CD4-positive, alpha-beta T cell treated with Interleukin-4 for 4 hours (primary cell): ENCODE measurements at regions not wholly inside any gene's neighbourhood (a gene's known extent, or its start where the extent isn't known, plus 50 kb on each side); places are given as distances from the start of the nearest gene placed in this dataset.

ENCODE experiments used
- DNase-seq: peaks from one replicate; pipeline ENCODE4 v3.0.0-alpha.2; 2020

DNA sequence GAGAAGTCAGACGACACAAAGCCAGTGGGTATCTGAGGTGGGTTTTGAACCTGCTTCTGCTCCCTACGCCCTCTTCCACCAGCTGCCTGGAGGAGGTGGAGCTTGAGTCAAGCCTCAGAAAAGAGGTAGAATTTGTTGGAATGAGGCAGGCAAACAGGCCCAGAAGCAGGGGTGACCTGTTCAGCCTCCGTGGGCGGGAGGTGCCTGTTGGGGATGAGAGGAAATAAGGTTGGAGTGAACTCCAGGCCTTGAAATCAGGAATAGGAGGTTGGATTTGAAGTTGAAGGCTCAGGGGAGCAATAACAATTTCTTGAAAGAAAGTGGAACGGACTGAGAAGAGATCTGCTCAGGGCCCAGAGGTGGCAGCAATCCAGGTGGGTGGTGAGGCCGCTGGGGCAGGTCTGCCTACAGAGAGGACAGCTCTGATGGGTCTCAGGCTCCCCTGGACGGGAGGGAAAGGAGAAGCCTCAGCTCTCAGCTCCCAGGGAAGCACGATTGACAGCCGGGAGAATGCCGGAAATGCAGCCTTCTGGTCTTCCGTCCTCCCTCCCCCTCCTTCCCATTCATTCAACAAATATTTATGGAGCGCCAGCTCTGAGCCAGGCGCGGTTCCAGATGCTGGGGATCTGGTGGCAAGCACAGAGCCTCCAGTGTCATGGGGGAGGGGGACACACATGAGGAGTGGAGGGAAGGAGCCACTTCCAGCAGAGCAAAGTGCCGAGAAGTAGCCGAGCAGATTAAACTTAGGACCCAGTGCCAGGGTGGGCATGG, 61.9 kb upstream of the CIBAR2 start:
- no peak for DNase-seq

- DNase-seq = no peak
Observed at GRCh38 chr16:85174871-85175723, 62.8 kb upstream of the CIBAR2 start.

GRCh38 chr16:85175724-85176233, 63.5 kb upstream of the CIBAR2 start:
- DNase-seq = no peak

DNA sequence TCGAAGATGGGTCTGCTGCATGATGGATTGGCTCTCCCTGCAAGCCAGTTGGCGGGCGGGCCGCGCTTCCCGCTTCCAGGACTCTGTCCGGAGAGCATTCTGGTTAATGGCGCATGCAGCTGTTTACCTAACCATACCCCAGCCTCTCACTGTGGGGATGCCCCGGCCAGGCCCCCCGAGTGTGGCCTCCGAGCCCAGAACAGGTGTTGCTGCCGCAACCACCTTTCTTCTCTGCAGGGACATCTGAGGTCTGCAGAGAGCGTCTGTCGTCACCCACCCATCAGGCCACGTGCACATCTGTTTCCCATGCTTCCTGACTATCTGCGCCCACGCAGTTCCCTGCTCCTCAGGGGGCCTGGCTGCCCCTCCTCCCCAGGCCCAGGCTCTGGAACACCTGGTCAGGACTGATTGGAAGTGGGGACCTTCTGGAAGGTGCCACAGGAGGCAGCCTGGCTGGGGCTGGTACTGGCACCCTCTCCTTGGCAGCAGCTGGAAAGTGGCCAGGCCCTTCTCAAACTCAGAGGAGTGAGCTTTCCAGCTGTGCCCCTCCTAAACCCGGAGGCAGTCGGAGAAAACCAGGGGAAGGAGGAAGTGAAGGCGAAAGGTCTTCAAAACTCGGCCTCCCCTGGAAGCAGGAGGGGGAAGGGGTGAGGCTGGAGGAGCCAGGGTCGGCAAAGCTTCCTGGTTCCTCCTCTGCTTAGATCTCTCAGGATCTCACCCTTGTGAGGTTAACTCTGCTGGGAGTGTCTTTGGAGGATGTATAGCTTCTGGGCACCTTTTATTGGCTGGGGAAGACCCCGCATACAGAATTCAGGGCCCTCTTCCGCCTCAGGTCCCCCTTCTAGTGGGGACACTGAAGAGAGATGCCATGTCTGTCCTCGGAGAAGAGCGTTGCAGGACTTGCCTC, 64.5 kb upstream of the CIBAR2 start:
- no peak for DNase-seq

GRCh38 chr16:85177448-85177846, 65.2 kb upstream of the CIBAR2 start:
- DNase-seq = no peak

GRCh38 chr16:85178006-85178591, 65.8 kb upstream of the CIBAR2 start:
- no peak for DNase-seq

- DNase-seq = no peak
Observed at GRCh38 chr16:85178596-85178995, 66.3 kb upstream of the CIBAR2 start.

DNA sequence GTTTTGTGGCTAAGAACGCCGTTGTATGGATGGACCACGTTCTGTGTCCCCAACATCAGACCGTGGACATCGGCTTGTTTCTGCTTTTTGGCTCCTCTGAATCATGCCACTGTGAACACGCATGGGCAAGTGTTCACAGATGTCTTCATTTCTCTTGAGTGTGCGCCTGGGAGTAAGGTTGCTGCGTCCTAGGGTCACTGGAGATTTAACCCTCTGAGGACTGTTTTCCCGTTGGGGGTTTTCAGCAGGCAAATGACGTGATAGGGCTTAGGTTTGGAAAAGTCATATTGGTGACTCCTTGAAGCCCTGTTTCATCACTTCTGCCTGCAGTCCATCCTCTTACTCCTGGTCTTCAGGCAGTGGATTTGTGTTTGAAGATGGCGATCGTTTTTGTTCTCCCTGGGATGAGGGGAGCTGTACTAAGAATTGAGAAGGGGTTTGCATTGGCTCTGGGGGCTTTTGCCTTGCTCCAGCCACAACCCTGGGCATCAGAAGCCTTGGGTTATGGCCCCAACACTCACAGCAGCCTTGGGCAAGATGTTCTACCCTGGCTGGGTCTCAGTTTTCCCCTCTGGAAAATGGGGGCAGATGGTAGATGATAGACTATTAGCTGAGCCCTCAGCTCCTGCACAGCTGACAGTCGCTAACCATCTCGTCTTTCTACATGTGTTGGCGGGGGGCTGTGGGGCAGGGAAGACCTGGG, 67.2 kb upstream of the CIBAR2 start:
- no peak for DNase-seq

DNA sequence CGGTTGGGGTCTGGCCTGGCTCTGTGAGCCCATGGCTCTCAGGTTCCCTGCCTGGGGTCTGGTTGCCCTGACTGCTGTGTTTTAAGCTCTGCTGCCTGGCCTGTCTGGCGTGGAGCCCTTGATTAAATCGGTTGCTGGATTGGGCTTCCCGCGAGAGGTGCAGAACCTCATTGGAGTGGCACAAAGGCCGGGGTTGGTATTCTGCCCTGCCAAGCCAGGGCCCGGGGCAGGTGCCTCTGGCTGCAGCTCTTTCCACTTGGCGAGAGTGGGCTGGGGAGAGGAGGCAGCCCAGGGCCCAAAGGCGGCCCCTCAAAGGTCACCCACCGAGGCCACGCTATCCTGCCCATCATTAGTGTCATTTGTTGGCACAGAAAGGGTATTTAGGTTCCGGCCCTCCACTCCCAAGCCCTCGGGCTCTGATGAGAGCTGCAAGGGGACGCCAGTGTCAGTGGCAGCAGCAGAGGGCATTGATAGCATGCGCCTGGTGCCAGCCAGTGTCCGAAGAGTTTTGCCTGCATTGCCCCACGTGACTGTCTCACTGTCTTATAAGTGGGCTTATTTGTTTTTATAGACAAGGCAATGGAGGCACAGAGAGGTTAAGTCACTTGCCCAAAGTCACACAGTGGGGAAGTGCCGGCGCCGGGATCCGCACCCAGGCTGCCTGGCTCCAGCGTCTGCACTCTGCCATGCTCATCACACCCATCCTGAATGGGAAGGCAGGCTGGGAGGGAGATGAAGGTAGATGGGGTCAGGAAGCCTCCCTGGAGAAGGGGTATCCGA, 68.0 kb upstream of the CIBAR2 start:
- DNase-seq = no peak

DNA sequence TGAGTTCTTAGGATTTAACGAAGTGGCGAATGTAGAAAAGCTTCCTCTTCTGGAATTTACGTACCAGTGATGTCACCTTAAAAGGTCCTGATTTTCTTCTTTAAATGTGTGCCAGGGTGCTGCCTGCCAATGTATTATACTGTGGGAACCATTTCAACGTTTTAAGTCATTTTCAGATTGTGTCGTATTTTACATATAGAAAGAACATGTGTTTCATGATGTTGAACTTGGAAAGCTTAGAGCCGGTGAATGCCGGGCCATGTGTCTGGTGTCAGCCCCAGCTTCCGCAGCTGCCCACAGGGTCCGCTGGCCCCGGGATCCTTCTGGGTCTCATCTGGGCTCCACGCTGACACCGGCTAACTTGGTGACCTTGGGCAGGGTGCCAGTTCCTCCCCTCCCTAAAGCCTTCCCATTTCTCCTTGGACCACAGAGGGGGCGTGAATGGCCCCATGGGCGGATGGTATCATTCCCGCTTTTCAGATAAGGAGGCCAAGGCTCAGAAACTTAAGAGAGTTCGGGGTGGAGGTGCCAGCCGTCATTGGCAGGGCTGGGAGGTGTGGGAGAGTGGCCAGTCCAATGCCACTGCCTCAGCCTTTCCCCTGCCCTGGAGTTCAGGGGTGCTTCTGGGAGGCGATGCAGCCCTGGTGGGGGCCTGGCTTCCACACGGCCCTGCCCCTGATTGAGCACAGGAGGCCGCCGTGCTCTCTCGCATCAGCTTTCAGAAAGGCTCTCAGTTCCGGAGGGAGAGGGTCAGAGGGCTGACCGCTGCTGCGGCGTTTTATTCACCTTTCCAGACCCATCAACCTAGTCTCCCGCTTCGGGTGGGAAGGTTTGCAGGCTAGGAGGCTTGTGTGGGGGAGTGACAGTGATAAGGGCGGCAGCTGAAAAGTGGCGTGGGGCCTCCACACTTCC, 68.8 kb upstream of the CIBAR2 start:
- no peak for DNase-seq

- DNase-seq = no peak
Observed at GRCh38 chr16:85181739-85182129, 69.5 kb upstream of the CIBAR2 start.

DNA sequence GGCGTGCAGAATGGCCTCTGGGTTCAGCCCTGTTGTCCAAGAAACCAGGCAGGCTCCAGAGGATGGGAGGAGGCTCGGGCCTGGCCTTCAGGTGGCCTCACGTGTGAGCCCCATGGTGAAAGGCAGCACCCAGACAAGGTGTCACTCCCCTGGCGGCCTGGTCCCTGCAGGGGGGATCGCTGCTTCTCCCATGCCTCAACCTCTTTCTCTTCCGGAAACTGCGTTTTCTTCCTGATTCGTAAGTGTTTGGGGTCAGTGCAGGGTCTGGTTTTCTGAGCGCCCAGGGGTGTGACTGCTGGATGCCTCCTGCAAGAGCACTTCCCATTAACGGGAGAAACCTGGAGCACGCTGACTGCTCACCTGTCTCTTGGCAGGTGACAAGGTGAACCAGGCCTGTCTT, 70.0 kb upstream of the CIBAR2 start:
- DNase-seq = no peak

- DNase-seq = no peak
Observed at GRCh38 chr16:85182774-85183173, 70.5 kb upstream of the CIBAR2 start.

- no peak for DNase-seq
Observed at GRCh38 chr16:85183564-85183963, 71.3 kb upstream of the CIBAR2 start.

- no peak for DNase-seq
Observed at GRCh38 chr16:85184404-85184803, 72.1 kb upstream of the CIBAR2 start.

DNA sequence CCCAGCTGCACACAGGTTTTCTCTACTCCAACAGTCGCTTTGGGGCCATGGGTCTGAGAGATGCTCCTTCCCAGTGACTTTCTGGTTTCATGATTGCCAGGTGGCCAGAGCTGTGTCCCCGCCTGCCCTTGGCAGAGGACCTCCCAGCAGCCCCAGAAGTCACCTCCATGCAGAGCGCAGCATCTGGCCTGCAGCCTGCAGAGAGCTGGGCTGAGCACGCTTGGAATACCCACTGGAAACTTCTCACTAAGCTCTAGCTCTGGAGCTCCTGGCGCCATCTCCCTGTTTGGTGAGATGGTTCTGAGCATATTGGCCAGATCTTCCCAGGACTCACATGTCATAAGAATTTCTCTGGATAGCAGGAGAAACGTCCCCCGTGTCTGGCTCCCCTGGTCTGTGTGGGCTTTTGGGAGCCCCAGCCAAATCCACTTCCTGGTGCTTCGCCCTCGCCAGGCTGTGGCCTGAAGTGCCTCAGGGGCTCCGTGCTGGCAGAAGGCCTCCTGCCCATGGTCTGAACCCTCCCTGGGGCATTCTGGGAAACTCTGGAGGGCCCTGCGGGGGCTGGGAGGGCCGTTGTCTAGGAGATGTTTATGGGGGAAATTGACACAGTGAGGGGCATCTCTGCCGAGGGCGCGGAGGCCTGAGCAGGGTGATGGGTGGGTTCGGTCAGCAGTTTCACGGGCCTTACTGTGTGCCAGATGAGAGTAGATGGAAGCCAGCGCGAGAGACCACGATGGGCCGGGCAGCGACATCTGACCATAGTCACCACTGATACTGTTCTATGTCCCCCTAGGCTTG, 73.2 kb upstream of the CIBAR2 start:
- DNase-seq = no peak

DNA sequence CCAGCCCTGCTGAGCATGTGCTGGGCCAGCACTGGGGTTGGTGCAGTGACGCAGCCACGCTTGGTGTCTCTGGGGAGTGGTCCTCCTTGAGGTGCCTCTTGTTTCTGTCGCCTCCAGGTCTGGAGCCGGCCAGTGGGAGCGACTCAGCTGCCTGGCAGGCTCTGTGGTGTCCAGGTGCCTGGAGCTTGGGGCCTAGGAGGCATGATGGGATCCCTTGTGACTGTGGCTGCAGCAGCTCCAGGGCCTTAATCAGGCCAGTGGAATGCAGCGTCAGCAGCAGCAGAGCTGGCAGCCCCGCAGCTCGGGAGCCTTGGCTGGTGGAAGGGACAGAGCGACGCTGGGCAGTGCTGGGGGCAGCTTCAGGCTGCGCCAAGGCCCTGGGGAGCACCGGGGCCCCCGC, 74.7 kb upstream of the CIBAR2 start:
- DNase-seq = no peak

- DNase-seq = no peak
Observed at GRCh38 chr16:85187447-85187846, 75.2 kb upstream of the CIBAR2 start.

GRCh38 chr16:85187886-85188285, 75.6 kb upstream of the CIBAR2 start:
- DNase-seq = no peak
